K562 (cell line): ENCODE measurements at regions not wholly inside any gene's neighbourhood (a gene's known extent, or its start where the extent isn't known, plus 50 kb on each side); places are given as distances from the start of the nearest gene placed in this dataset.

Experiments
- ATAC-seq: fragments of 200-7000 bp; cut with Tn5 transposase; 3 replicates; pipeline ENCODE4 v1.9.1; 2020; ENCODE audit warnings: moderate library complexity
- BruUV-seq: library from RNA; stranded (reverse); fragments of 400-500 nt; replicated peaks from 2 replicates; lab custom pipeline; 2021; lab: Mats Ljungman, UMichigan
- CTCF ChIA-PET: fragments of 300-600 bp; formaldehyde crosslinking; extraction: SDS; loops from one replicate; lab custom pipeline; 2021; ENCODE audit warnings: low intra/inter-chr PET ratio; lab: Yijun Ruan, JAX
- POLR2A ChIA-PET: fragments of 300-600, 350-650 bp; sonication (Branson Sonifier 250); formaldehyde crosslinking; extraction: SDS; loops from one replicate; lab custom pipeline; 2021; ENCODE audit warnings: antibody characterized with exemption, inconsistent platforms; lab: Yijun Ruan, JAX
- DNase-seq, 4 experiments: peaks; one replicate each; pipeline versions ENCODE4 v3.0.0 to v3.0.0-alpha.2; 2011 to 2018; ENCODE audit warnings: low spot score in 3 of 4, mixed read lengths in 3 of 4; ENCODE audit errors: extremely low read depth in 1 of 4
- FAIRE-seq: peaks from 2 replicates; lab custom pipeline; 2011; peaks lifted over from hg19 to GRCh38; lab: Jason Lieb, UNC
- H2AFZ ChIP-seq: 2 replicates; pipeline ENCODE4 v1.6.0; 2011; ENCODE audit warnings: low read depth, low read length, control low read depth, inconsistent platforms
- H3K27ac ChIP-seq: fragments of 200-600 bp; 3 replicates; pipeline ENCODE4 v1.8.0; 2011; ENCODE audit warnings: low read depth, mild to moderate bottlenecking, control low read depth, inconsistent platforms, low read length, moderate library complexity, mixed read lengths; ENCODE audit errors: extremely low read depth
- H3K27me3 ChIP-seq, 2 experiments: fragments of 300-600 bp in 1 of 2; 2 replicates in 1 of 2; 3 replicates in 1 of 2; pipeline versions ENCODE4 v1.6.0 to v1.8.0; 2011; ENCODE audit warnings: inconsistent platforms in 2 of 2, low read length in 2 of 2, mild to moderate bottlenecking in 1 of 2, mixed read lengths in 1 of 2, moderate library complexity in 1 of 2; ENCODE audit not compliant: control insufficient read depth in 2 of 2, insufficient read depth in 2 of 2
- H3K36me3 ChIP-seq: fragments of 300-600 bp; 3 replicates; pipeline ENCODE4 v1.8.0; 2011; ENCODE audit warnings: mild to moderate bottlenecking, low read length, inconsistent platforms; ENCODE audit not compliant: control insufficient read depth, insufficient read depth
- H3K4me1 ChIP-seq, 2 experiments: fragments of 200-600 bp in 1 of 2; replicated peaks in 1 of 2; 2 replicates in 1 of 2; 3 replicates in 1 of 2; pipeline versions ENCODE4 v1.5.1 to v1.8.0; 2011; ENCODE audit warnings: inconsistent platforms in 2 of 2, low read length in 2 of 2, mild to moderate bottlenecking in 1 of 2, mixed read lengths in 1 of 2, moderate library complexity in 1 of 2; ENCODE audit not compliant: control insufficient read depth in 2 of 2, insufficient read depth in 2 of 2
- H3K4me2 ChIP-seq: 2 replicates; pipeline ENCODE4 v1.6.1; 2011; ENCODE audit warnings: low read length, control low read depth, inconsistent platforms, mixed read lengths; ENCODE audit not compliant: insufficient read depth
- H3K4me3 ChIP-seq: fragments of 200-600 bp; sonication (generic), shearing (Covaris generic); 2 replicates; pipeline ENCODE4 v1.5.1; 2016; ENCODE audit warnings: control low read depth, inconsistent platforms
- H3K79me2 ChIP-seq: fragments of 200-600 bp; 3 replicates; pipeline ENCODE4 v1.8.0; 2011; ENCODE audit warnings: low read length, inconsistent platforms; ENCODE audit not compliant: control insufficient read depth, insufficient read depth
- H3K9ac ChIP-seq, 2 experiments: 2 replicates each; pipeline versions ENCODE4 v1.6.0 to v1.6.1; 2011; ENCODE audit warnings: low read depth in 2 of 2, low read length in 2 of 2, control low read depth in 1 of 2, inconsistent platforms in 1 of 2, mild to moderate bottlenecking in 1 of 2, mixed read lengths in 1 of 2; ENCODE audit not compliant: insufficient read depth in 1 of 2
- H3K9me1 ChIP-seq: one replicate; pipeline ENCODE4 v1.6.0; 2011; ENCODE audit warnings: inconsistent platforms, mild to moderate bottlenecking, low read length, moderate library complexity; ENCODE audit not compliant: control insufficient read depth, insufficient read depth
- H3K9me3 ChIP-seq: replicated peaks from 2 replicates; pipeline ENCODE4 v1.5.1; 2011; ENCODE audit warnings: low read depth, low read length, inconsistent platforms; ENCODE audit not compliant: control insufficient read depth, insufficient read depth
- H4K20me1 ChIP-seq: replicated peaks from 2 replicates; pipeline ENCODE4 v1.6.1; 2011; ENCODE audit warnings: low read length, inconsistent platforms, mixed read lengths; ENCODE audit not compliant: control insufficient read depth, insufficient read depth
- CHCHD3 ChIP-seq: fragments of 250-450 bp; sonication (Bioruptor Pico); IDR thresholded peaks from 2 replicates; pipeline ENCODE4 v2.1.2; 2022; ENCODE audit warnings: mild to moderate bottlenecking
- FOXA3 ChIP-seq, 2 experiments: fragments of 450-650 bp in 1 of 2; sonication (generic) in 1 of 2; formaldehyde crosslinking; IDR thresholded peaks in 1 of 2; conservative IDR thresholded peaks in 1 of 2; 2 replicates each; pipeline versions ENCODE4 v1.4.0 to v1.8.0; 2020 to 2022; ENCODE audit warnings: mild to moderate bottlenecking in 2 of 2, missing genetic modification reagents in 1 of 2
- KAT2B ChIP-seq: IDR thresholded peaks from one replicate; pipeline ENCODE4 v1.6.1; 2012; ENCODE audit warnings: low read depth, mild to moderate bottlenecking, control low read depth, inconsistent platforms, low read length, moderate library complexity
- KLF1 ChIP-seq: fragments of 450-650 bp; IDR thresholded peaks from 2 replicates; pipeline ENCODE4 v1.6.1; 2016; ENCODE audit warnings: missing genetic modification characterization, missing compliant biosample characterization
- MEF2A ChIP-seq: IDR thresholded peaks from 2 replicates; pipeline ENCODE4 v1.6.1; 2011; ENCODE audit warnings: low read depth, mild to moderate bottlenecking, low read length, moderate library complexity; ENCODE audit not compliant: control insufficient read depth
- NKRF ChIP-seq: fragments of 450-650 bp; IDR thresholded peaks from 2 replicates; pipeline ENCODE4 v1.6.1; 2016; ENCODE audit warnings: borderline replicate concordance
- PTBP1 ChIP-seq: fragments of 200-400 bp; formaldehyde crosslinking; IDR thresholded peaks from 2 replicates; pipeline ENCODE4 v1.6.1; 2017; ENCODE audit warnings: low read depth, low read length
- SMARCA5 ChIP-seq: fragments of 450-650 bp; IDR thresholded peaks from 2 replicates; pipeline ENCODE4 v1.6.1; 2016
- TCF7 ChIP-seq: sonication (generic); IDR thresholded peaks from 2 replicates; pipeline ENCODE4 v1.6.1; 2016; ENCODE audit warnings: antibody characterized with exemption, borderline replicate concordance
- WGBS: fragments of 100-300 bp; shearing (Covaris generic); methylation state at CpG from one replicate; pipeline ENCODE4 v1.1.6; 2016; ENCODE audit warnings: low coverage, mixed read lengths; ENCODE audit not compliant: insufficient coverage; ENCODE audit errors: missing lambda C conversion rate; 5-methylcytosine and 5-hydroxymethylcytosine counted together
- in situ Hi-C: fragments of 300-500 bp; cut with MboI; formaldehyde crosslinking; loops from 4 replicates; pipeline ENCODE4 v1.15.0; 2018; ENCODE audit warnings: inconsistent platforms, mixed read lengths
- intact Hi-C: fragments of 100-400 bp; cut with micrococcal nuclease; formaldehyde crosslinking; loops from 2 replicates; pipeline ENCODE4 v1.14.2; 2022
- TF ChIP-seq, protein P1 (sequence below), 2 experiments: IDR thresholded peaks; 2 replicates each; pipeline ENCODE4 v1.6.1; 2012; ENCODE audit warnings: improper control_type of control experiment in 2 of 2, low read depth in 2 of 2, low read length in 2 of 2, borderline replicate concordance in 1 of 2
- TF ChIP-seq, protein P2 (sequence below): fragments of 450-650 bp; formaldehyde crosslinking; IDR thresholded peaks from 2 replicates; pipeline ENCODE4 v1.4.0; 2020; ENCODE audit warnings: mild to moderate bottlenecking
- TF ChIP-seq, protein P3 (sequence below): sonication (generic); formaldehyde crosslinking; IDR thresholded peaks from 2 replicates; pipeline ENCODE4 v1.8.1; 2023; ENCODE audit warnings: missing genetic modification reagents, mild to moderate bottlenecking, borderline replicate concordance

DNA sequence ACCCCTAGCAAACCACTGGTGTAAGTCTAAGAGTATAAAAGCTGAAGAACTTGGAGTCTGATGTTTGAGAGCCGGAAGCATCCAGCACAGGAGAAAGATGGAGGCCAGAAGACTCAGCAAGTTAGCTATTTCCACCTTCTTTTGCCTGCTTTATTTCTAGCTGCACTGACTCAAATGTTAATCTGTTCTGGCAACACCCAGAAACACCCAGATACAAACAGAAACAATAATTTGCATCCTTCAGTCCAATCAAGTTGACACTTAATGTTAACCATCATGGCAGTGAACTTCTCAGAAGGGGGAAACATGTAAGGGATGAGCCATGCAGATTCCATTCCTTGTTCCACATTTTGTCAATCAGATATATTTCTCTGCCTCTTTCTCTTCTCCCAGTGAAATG lies 101.8 kb upstream of the FERD3L start:
- no peak overlapping the region for H3K4me3 ChIP-seq
- ChIA-PET CTCF (no interaction called here), POLR2A (no interaction called here)
- no peak overlapping the region for H3K4me2 ChIP-seq
- H3K9ac ChIP-seq: no peak overlapping the region
- H3K27me3 ChIP-seq: no peaks in the 10 kb centered on the region
- no peaks in the 10 kb centered on the region for H3K4me1 ChIP-seq
- no peaks in the 10 kb centered on the region for H3K36me3 ChIP-seq
- 0% methylated on average over 1 of the region's 1 CpG for WGBS
- ATAC-seq (no peak), DNase-seq (no peak), FAIRE-seq (no peak)
- intact Hi-C loops: no loop called here
- H2AFZ ChIP-seq: no peak overlapping the region
- H3K9me1 ChIP-seq: no peaks in the 10 kb centered on the region
- H3K9me3 ChIP-seq: no peaks in the 10 kb centered on the region
- in situ Hi-C loops: no loop called here
- H3K79me2 ChIP-seq: no peaks in the 10 kb centered on the region
- no peak overlapping the region for H3K27ac ChIP-seq
- no peaks in the 10 kb centered on the region for H4K20me1 ChIP-seq
- BruUV-seq: no TSS peak
- TF ChIP-seq, protein P1, sequence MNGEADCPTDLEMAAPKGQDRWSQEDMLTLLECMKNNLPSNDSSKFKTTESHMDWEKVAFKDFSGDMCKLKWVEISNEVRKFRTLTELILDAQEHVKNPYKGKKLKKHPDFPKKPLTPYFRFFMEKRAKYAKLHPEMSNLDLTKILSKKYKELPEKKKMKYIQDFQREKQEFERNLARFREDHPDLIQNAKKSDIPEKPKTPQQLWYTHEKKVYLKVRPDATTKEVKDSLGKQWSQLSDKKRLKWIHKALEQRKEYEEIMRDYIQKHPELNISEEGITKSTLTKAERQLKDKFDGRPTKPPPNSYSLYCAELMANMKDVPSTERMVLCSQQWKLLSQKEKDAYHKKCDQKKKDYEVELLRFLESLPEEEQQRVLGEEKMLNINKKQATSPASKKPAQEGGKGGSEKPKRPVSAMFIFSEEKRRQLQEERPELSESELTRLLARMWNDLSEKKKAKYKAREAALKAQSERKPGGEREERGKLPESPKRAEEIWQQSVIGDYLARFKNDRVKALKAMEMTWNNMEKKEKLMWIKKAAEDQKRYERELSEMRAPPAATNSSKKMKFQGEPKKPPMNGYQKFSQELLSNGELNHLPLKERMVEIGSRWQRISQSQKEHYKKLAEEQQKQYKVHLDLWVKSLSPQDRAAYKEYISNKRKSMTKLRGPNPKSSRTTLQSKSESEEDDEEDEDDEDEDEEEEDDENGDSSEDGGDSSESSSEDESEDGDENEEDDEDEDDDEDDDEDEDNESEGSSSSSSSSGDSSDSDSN (IDR thresholded peaks at IDR 0.05; ENCODE audit: borderline replicate concordance in 1 of 2, low read depth in 2 of 2, low read length in 2 of 2): no peak
- TF ChIP-seq PTBP1 (no peak), MEF2A (no peak), KAT2B (no peak), SMARCA5 (no peak), FOXA3 (CRISPR knock-in tag; conservative IDR thresholded peaks at IDR 0.05 in 1 of 2, IDR thresholded peaks at IDR 0.05 in 1 of 2) (no peak), NKRF (no peak), CHCHD3 (CRISPR knock-in tag) (no peak), KLF1 (no peak), TCF7 (no peak)
- TF ChIP-seq, protein P2, sequence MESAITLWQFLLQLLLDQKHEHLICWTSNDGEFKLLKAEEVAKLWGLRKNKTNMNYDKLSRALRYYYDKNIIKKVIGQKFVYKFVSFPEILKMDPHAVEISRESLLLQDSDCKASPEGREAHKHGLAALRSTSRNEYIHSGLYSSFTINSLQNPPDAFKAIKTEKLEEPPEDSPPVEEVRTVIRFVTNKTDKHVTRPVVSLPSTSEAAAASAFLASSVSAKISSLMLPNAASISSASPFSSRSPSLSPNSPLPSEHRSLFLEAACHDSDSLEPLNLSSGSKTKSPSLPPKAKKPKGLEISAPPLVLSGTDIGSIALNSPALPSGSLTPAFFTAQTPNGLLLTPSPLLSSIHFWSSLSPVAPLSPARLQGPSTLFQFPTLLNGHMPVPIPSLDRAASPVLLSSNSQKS (CRISPR knock-in tag): no peak
- TF ChIP-seq, protein P3, sequence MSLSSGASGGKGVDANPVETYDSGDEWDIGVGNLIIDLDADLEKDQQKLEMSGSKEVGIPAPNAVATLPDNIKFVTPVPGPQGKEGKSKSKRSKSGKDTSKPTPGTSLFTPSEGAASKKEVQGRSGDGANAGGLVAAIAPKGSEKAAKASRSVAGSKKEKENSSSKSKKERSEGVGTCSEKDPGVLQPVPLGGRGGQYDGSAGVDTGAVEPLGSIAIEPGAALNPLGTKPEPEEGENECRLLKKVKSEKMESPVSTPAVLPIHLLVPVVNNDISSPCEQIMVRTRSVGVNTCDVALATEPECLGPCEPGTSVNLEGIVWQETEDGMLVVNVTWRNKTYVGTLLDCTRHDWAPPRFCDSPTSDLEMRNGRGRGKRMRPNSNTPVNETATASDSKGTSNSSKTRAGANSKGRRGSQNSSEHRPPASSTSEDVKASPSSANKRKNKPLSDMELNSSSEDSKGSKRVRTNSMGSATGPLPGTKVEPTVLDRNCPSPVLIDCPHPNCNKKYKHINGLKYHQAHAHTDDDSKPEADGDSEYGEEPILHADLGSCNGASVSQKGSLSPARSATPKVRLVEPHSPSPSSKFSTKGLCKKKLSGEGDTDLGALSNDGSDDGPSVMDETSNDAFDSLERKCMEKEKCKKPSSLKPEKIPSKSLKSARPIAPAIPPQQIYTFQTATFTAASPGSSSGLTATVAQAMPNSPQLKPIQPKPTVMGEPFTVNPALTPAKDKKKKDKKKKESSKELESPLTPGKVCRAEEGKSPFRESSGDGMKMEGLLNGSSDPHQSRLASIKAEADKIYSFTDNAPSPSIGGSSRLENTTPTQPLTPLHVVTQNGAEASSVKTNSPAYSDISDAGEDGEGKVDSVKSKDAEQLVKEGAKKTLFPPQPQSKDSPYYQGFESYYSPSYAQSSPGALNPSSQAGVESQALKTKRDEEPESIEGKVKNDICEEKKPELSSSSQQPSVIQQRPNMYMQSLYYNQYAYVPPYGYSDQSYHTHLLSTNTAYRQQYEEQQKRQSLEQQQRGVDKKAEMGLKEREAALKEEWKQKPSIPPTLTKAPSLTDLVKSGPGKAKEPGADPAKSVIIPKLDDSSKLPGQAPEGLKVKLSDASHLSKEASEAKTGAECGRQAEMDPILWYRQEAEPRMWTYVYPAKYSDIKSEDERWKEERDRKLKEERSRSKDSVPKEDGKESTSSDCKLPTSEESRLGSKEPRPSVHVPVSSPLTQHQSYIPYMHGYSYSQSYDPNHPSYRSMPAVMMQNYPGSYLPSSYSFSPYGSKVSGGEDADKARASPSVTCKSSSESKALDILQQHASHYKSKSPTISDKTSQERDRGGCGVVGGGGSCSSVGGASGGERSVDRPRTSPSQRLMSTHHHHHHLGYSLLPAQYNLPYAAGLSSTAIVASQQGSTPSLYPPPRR (CRISPR knock-in tag): no peak
